Heart left ventricle (tissue), 13 donors: ENCODE measurements at regions not wholly inside any gene's neighbourhood (a gene's known extent, or its start where the extent isn't known, plus 50 kb on each side); places are given as distances from the start of the nearest gene placed in this dataset.

Experiments
- POLR2A ChIP-seq, 2 donors: fragments of 450-650 bp; IDR thresholded peaks; one replicate each; pipeline ENCODE4 v1.6.1; 2017; ENCODE audit warnings: antibody characterized with exemption in 2 of 2, mild to moderate bottlenecking in 2 of 2, moderate library complexity in 2 of 2
- TF ChIP-seq, protein P1 (sequence below), 12 donors: fragments of 200-600 bp; sonication (generic) in 4 of 12; IDR thresholded peaks; one replicate each; pipeline versions ENCODE4 v1.5.0 to v1.8.0; 2018 to 2022; ENCODE audit warnings: antibody characterized with exemption in 12 of 12, mild to moderate bottlenecking in 5 of 12
- donor health status: ischemic (EF 13 %, LVEDD 7.1; RV severe dilation, severe dysfunction).
- donor health status: DM: no; HTN: yes; CAD: no.
- donor health status: DM: no; HTN: no; CAD: no.
- donor health status: ischemic (EF 25% LVEDD 6.9; RV normal size, moderate dysfunction).
- donor health status: ischemic (EF 25% LVEDD 5.7; RV mildly dilated, moderate dysfunction).
- donor health status: ischemic (EF 35%, LVEDD 5.7; RV mildly dilated, moderate dysfunction).
- donor health status: nonischemic (EF 11% LVEDD 7.7; RV severe dilation, severe dysfunction).
- donor health status: DM: yes; HTN: yes; CAD: no.
- donor health status: PGD.
- donor health status: ischemic (EF 29% LVEDD 5.4; RV normal size, mild dysfunction).
- donor health status: nonischemic (EF 23%, LVEDD 6.1; RV moderate dilation, normal function).

- no peak for TF ChIP-seq POLR2A (IDR thresholded peaks at IDR 0.05)
- TF ChIP-seq, protein P1, sequence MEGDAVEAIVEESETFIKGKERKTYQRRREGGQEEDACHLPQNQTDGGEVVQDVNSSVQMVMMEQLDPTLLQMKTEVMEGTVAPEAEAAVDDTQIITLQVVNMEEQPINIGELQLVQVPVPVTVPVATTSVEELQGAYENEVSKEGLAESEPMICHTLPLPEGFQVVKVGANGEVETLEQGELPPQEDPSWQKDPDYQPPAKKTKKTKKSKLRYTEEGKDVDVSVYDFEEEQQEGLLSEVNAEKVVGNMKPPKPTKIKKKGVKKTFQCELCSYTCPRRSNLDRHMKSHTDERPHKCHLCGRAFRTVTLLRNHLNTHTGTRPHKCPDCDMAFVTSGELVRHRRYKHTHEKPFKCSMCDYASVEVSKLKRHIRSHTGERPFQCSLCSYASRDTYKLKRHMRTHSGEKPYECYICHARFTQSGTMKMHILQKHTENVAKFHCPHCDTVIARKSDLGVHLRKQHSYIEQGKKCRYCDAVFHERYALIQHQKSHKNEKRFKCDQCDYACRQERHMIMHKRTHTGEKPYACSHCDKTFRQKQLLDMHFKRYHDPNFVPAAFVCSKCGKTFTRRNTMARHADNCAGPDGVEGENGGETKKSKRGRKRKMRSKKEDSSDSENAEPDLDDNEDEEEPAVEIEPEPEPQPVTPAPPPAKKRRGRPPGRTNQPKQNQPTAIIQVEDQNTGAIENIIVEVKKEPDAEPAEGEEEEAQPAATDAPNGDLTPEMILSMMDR (IDR thresholded peaks at IDR 0.05): no peak
Measured at GRCh38 chr3:193868590-193868989, 267.4 kb upstream of the HES1 start.
